ENCODE measurements at regions not wholly inside any gene's neighbourhood (a gene's known extent, or its start where the extent isn't known, plus 50 kb on each side); places are given as distances from the start of the nearest gene placed in this dataset.

DNA sequence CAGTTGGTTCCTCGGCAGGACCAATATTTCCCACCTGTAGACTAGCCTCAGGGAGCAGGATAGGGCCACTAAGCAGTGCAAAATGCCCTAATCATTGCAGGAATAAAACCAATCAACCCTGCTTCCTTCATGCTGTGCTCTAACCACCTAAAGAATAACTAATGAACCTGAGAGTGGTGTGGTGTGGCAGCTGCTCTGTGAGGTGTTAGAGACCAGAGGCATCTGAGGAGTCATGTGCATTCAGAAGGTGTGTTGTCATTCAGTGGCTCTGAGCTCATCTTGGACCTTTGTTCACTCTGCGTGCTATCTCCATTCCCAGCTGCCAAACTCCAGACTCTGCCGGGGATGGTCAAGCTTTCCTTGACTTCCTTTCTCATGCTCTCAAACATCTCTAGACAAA, 136.7 kb upstream of the EGLN3 start:
- FAIRE-seq = no peak
- POLR2A ChIA-PET = no interaction called here
- no TSS peak for BruUV-seq (replicated peaks)

More for the DNA sequence above, 136.7 kb upstream of the EGLN3 start:
- no peaks in the 10 kb centered on the region for H3K9me3 ChIP-seq (ENCODE audit: low read length)
- H3K4me3 ChIP-seq (replicated peaks in 1 of 3; ENCODE audit: insufficient read depth in 1 of 3, low read depth in 2 of 3, low read length in 3 of 3) = no peak overlapping the region
- peaks cover under 1% of the 10 kb centered on the region; the same call in 1 of the 2 replicates for H3K4me1 ChIP-seq (ENCODE audit: insufficient read depth, low read length)
- no peaks in the 10 kb centered on the region for H4K20me1 ChIP-seq (ENCODE audit: insufficient read depth, low read length)
- no peak overlapping the region for H2AFZ ChIP-seq (ENCODE audit: low read length)
- H3K79me2 ChIP-seq (ENCODE audit: insufficient read depth, low read length) = no peaks in the 10 kb centered on the region
- H3K27ac ChIP-seq (ENCODE audit: extremely low read length, insufficient read depth, low read length) = no peak overlapping the region
- CTCF ChIA-PET (ENCODE audit: low intra/inter-chr PET ratio, low total read pairs) = no interaction called here
- WGBS (ENCODE audit: low lambda C conversion rate) = 39% methylated on average over 3 of the region's 3 CpGs
- peaks cover 0 to 12% of the 10 kb centered on the region in 2 experiments; a peak in 2 of 5 replicates for H3K27me3 ChIP-seq (ENCODE audit: control insufficient read depth in 1 of 2, insufficient read depth in 2 of 2, low read length in 2 of 2)
- in situ Hi-C loops (cut with HindIII; ENCODE audit: extremely low pct_ligation_motif_present, low pct_unique_long_range_greater_than_20kb) (no loop called here), intact Hi-C loops (cut with micrococcal nuclease; ENCODE audit: unreplicated experiment) (loop anchor here (2.0 kb wide), 1 partner anchor 63 kb away; no protein-coding TSS in a partner anchor)
- peak; percentile 39; the same call in 2 of the 3 replicates for ATAC-seq
- no peak overlapping the region for H3K9ac ChIP-seq (ENCODE audit: insufficient read depth, low read depth, low read length)
- DNase-seq (ENCODE audit: low spot score) = no peak
- no peak overlapping the region for H3K4me2 ChIP-seq (ENCODE audit: low read depth, low read length)
- no peaks in the 10 kb centered on the region for H3K36me3 ChIP-seq (replicated peaks in 1 of 2; ENCODE audit: control insufficient read depth in 1 of 2, insufficient read depth in 2 of 2, low read length in 2 of 2)
- TF ChIP-seq, protein P1, sequence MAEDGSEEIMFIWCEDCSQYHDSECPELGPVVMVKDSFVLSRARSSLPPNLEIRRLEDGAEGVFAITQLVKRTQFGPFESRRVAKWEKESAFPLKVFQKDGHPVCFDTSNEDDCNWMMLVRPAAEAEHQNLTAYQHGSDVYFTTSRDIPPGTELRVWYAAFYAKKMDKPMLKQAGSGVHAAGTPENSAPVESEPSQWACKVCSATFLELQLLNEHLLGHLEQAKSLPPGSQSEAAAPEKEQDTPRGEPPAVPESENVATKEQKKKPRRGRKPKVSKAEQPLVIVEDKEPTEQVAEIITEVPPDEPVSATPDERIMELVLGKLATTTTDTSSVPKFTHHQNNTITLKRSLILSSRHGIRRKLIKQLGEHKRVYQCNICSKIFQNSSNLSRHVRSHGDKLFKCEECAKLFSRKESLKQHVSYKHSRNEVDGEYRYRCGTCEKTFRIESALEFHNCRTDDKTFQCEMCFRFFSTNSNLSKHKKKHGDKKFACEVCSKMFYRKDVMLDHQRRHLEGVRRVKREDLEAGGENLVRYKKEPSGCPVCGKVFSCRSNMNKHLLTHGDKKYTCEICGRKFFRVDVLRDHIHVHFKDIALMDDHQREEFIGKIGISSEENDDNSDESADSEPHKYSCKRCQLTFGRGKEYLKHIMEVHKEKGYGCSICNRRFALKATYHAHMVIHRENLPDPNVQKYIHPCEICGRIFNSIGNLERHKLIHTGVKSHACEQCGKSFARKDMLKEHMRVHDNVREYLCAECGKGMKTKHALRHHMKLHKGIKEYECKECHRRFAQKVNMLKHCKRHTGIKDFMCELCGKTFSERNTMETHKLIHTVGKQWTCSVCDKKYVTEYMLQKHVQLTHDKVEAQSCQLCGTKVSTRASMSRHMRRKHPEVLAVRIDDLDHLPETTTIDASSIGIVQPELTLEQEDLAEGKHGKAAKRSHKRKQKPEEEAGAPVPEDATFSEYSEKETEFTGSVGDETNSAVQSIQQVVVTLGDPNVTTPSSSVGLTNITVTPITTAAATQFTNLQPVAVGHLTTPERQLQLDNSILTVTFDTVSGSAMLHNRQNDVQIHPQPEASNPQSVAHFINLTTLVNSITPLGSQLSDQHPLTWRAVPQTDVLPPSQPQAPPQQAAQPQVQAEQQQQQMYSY (CRISPR knock-in tag; IDR thresholded peaks at IDR 0.05) = no peak
- no peak for TF ChIP-seq PCBP1 (IDR thresholded peaks at IDR 0.05; ENCODE audit: borderline replicate concordance, low read depth, low read length)
- TF ChIP-seq ZNF274 (CRISPR knock-in tag; IDR thresholded peaks at IDR 0.05) = no peak
- TF ChIP-seq, protein P2, sequence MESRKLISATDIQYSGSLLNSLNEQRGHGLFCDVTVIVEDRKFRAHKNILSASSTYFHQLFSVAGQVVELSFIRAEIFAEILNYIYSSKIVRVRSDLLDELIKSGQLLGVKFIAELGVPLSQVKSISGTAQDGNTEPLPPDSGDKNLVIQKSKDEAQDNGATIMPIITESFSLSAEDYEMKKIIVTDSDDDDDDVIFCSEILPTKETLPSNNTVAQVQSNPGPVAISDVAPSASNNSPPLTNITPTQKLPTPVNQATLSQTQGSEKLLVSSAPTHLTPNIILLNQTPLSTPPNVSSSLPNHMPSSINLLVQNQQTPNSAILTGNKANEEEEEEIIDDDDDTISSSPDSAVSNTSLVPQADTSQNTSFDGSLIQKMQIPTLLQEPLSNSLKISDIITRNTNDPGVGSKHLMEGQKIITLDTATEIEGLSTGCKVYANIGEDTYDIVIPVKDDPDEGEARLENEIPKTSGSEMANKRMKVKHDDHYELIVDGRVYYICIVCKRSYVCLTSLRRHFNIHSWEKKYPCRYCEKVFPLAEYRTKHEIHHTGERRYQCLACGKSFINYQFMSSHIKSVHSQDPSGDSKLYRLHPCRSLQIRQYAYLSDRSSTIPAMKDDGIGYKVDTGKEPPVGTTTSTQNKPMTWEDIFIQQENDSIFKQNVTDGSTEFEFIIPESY (CRISPR knock-in tag; IDR thresholded peaks at IDR 0.05) = no peak
- TF ChIP-seq, protein P3, sequence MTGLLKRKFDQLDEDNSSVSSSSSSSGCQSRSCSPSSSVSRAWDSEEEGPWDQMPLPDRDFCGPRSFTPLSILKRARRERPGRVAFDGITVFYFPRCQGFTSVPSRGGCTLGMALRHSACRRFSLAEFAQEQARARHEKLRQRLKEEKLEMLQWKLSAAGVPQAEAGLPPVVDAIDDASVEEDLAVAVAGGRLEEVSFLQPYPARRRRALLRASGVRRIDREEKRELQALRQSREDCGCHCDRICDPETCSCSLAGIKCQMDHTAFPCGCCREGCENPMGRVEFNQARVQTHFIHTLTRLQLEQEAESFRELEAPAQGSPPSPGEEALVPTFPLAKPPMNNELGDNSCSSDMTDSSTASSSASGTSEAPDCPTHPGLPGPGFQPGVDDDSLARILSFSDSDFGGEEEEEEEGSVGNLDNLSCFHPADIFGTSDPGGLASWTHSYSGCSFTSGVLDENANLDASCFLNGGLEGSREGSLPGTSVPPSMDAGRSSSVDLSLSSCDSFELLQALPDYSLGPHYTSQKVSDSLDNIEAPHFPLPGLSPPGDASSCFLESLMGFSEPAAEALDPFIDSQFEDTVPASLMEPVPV (CRISPR knock-in tag; IDR thresholded peaks at IDR 0.05) = no peak
- 0 out of 2 replicates have a peak, but pooled peaks have one; percentile 21 for TF ChIP-seq MAZ (IDR thresholded peaks at IDR 0.05; ENCODE audit: borderline replicate concordance, low read depth, low read length)
- no peak for TF ChIP-seq MAZ (CRISPR knock-in tag; IDR thresholded peaks at IDR 0.05; ENCODE audit: low read depth)

Data from HepG2 (cell line).